IMR-90 (cell line): ENCODE measurements at regions not wholly inside any gene's neighbourhood (a gene's known extent, or its start where the extent isn't known, plus 50 kb on each side); places are given as distances from the start of the nearest gene placed in this dataset.
"Not testable (repeated sequence)": the region's sequence is repeated elsewhere in the genome, so short reads cannot be mapped to it uniquely, and the experiment has no call there.

Source experiments
- ATAC-seq: fragments of 200-7000 bp; cut with Tn5 transposase; 2 replicates; pipeline ENCODE4 v1.9.1; 2020; ENCODE audit warnings: low read depth, mild to moderate bottlenecking, moderate library complexity
- BruUV-seq: library from RNA; stranded (reverse); fragments of 400-500 nt; replicated peaks from 2 replicates; lab custom pipeline; 2021; lab: Mats Ljungman, UMichigan
- CTCF ChIA-PET: fragments of 300-600 bp; formaldehyde crosslinking; extraction: SDS; loops from one replicate; lab custom pipeline; 2021; ENCODE audit warnings: antibody characterized with exemption; lab: Yijun Ruan, JAX
- POLR2A ChIA-PET: fragments of 300-600 bp; sonication (Branson Sonifier 250); formaldehyde crosslinking; loops from one replicate; lab custom pipeline; 2022; ENCODE audit warnings: antibody characterized with exemption; ENCODE audit not compliant: unreplicated experiment; lab: Charles Lee
- DNase-seq: peaks from one replicate; pipeline ENCODE4 v3.0.0; 2013
- H2AFZ ChIP-seq: replicated peaks from 2 replicates; pipeline ENCODE3; 2013; ENCODE audit warnings: low read length, mild to moderate bottlenecking; ENCODE audit not compliant: poor library complexity
- H2AK5ac ChIP-seq: 2 replicates; pipeline ENCODE4 v1.6.1; 2013; ENCODE audit warnings: low read depth, low read length, inconsistent platforms
- H2AK9ac ChIP-seq: replicated peaks from 2 replicates; pipeline ENCODE3; 2013; ENCODE audit warnings: mild to moderate bottlenecking, low read depth, low read length, moderate library complexity; ENCODE audit not compliant: poor library complexity
- H2BK120ac ChIP-seq: 2 replicates; pipeline ENCODE4 v1.6.1; 2013; ENCODE audit warnings: low read depth, low read length, inconsistent platforms
- H2BK15ac ChIP-seq: 3 replicates; pipeline ENCODE4 v1.6.1; 2013; ENCODE audit warnings: low read depth, low read length, inconsistent platforms
- H2BK20ac ChIP-seq: 2 replicates; pipeline ENCODE4 v1.6.1; 2013; ENCODE audit warnings: low read depth, mild to moderate bottlenecking, inconsistent platforms, low read length, moderate library complexity
- H2BK5ac ChIP-seq: 2 replicates; pipeline ENCODE4 v1.6.1; 2013; ENCODE audit warnings: mild to moderate bottlenecking, low read depth, low read length, inconsistent platforms; ENCODE audit not compliant: poor library complexity, severe bottlenecking
- H3K14ac ChIP-seq: replicated peaks from 2 replicates; pipeline ENCODE4 v1.6.1; 2013; ENCODE audit warnings: low read depth, low read length, inconsistent platforms
- H3K18ac ChIP-seq: 2 replicates; pipeline ENCODE4 v1.6.1; 2013; ENCODE audit warnings: low read depth, low read length, control low read depth
- H3K23ac ChIP-seq: 2 replicates; pipeline ENCODE4 v1.6.1; 2013; ENCODE audit warnings: low read depth, low read length, inconsistent platforms
- H3K27ac ChIP-seq: 2 replicates; pipeline ENCODE4 v1.5.1; 2013; ENCODE audit warnings: mild to moderate bottlenecking, control low read depth, low read length; ENCODE audit not compliant: insufficient read depth
- H3K27me3 ChIP-seq: 2 replicates; pipeline ENCODE4 v1.6.1; 2013; ENCODE audit warnings: low read length; ENCODE audit not compliant: control insufficient read depth, insufficient read depth
- H3K36me3 ChIP-seq: 2 replicates; pipeline ENCODE4 v1.6.1; 2013; ENCODE audit warnings: low read length, mixed read lengths; ENCODE audit not compliant: control insufficient read depth, insufficient read depth
- H3K4ac ChIP-seq: 2 replicates; pipeline ENCODE4 v1.6.1; 2013; ENCODE audit warnings: low read depth, low read length, inconsistent platforms
- H3K4me1 ChIP-seq: 2 replicates; pipeline ENCODE4 v1.6.1; 2013; ENCODE audit warnings: low read length, mixed read lengths; ENCODE audit not compliant: control insufficient read depth, insufficient read depth
- H3K4me2 ChIP-seq: 2 replicates; pipeline ENCODE4 v1.6.1; 2013; ENCODE audit warnings: low read depth, mild to moderate bottlenecking, control low read depth, low read length, moderate library complexity
- H3K4me3 ChIP-seq: 2 replicates; pipeline ENCODE4 v1.5.1; 2013; ENCODE audit warnings: low read depth, mild to moderate bottlenecking, control low read depth, low read length, moderate library complexity; ENCODE audit not compliant: insufficient read depth
- H3K56ac ChIP-seq: 2 replicates; pipeline ENCODE4 v1.6.1; 2013; ENCODE audit warnings: low read length, inconsistent platforms; ENCODE audit not compliant: insufficient read depth; ENCODE audit errors: extremely low read depth
- H3K79me1 ChIP-seq, 2 experiments: 2 replicates each; pipeline ENCODE4 v1.6.1; 2013; ENCODE audit warnings: low read length in 2 of 2, inconsistent platforms in 1 of 2, low read depth in 1 of 2
- H3K9ac ChIP-seq: 2 replicates; pipeline ENCODE4 v1.6.1; 2013; ENCODE audit warnings: low read depth, low read length, control low read depth
- H3K9me1 ChIP-seq: 2 replicates; pipeline ENCODE4 v1.6.1; 2013; ENCODE audit warnings: low read length, inconsistent platforms; ENCODE audit not compliant: insufficient read depth
- H3K9me3 ChIP-seq: 2 replicates; pipeline ENCODE4 v1.6.1; 2013; ENCODE audit warnings: low read length; ENCODE audit not compliant: control insufficient read depth, insufficient read depth
- H4K20me1 ChIP-seq: 2 replicates; pipeline ENCODE4 v1.6.1; 2013; ENCODE audit warnings: low read length, inconsistent platforms; ENCODE audit not compliant: insufficient read depth
- H4K5ac ChIP-seq: 2 replicates; pipeline ENCODE4 v1.6.1; 2013; ENCODE audit warnings: mild to moderate bottlenecking, low read depth, low read length, control low read depth
- H4K8ac ChIP-seq, 2 experiments: 2 replicates each; pipeline ENCODE4 v1.6.1; 2013; ENCODE audit warnings: low read depth in 2 of 2, low read length in 2 of 2, control low read depth in 1 of 2, inconsistent platforms in 1 of 2
- H4K91ac ChIP-seq: 2 replicates; pipeline ENCODE4 v1.6.1; 2013; ENCODE audit warnings: low read depth, low read length, inconsistent platforms; ENCODE audit not compliant: insufficient read depth
- WGBS, 2 experiments: methylation state at CpG; one replicate each; pipeline versions ENCODE4 v1.1.5 to v1.1.7; 2013; ENCODE audit warnings: missing lambda C conversion rate in 2 of 2; ENCODE audit not compliant: insufficient read length in 1 of 2; ENCODE audit errors: extremely low coverage in 2 of 2; 5-methylcytosine and 5-hydroxymethylcytosine counted together
- dilution Hi-C: fragments of 300-500 bp; cut with HindIII; formaldehyde crosslinking; loops from one replicate; pipeline ENCODE4 v1.14.3; 2018; ENCODE audit warnings: low sequenced_read_pairs; ENCODE audit not compliant: unreplicated experiment
- in situ Hi-C: fragments of 300-500 bp; cut with MboI; formaldehyde crosslinking; loops from 3 replicates; pipeline ENCODE4 v1.14.3; 2019; ENCODE audit warnings: low sequenced_read_pairs, inconsistent platforms, mixed read lengths
- intact Hi-C: fragments of 100-400 bp; cut with micrococcal nuclease; formaldehyde crosslinking; loops from 2 replicates; pipeline ENCODE4 v1.10.0; 2022

DNA sequence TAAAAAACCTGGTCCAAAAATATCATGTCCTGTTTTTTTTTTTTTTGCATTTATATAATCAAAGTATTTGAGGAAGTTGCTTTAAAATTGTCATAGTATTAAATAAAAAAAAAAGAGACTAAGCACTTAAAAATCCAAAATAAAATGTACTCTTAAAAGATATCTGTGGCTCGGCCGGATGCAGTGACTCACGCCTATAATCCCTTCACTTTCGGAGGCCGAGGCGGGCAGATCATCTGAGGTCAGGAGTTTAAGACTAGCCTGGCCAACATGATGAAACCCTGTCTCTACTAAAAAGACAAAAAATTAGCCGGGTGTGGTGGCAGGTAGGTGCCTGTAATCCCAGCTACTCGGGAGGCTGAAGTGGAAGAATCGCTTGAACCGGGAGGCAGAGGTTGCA lies 1651.3 kb upstream of the WWC1 start:
- H2AK9ac ChIP-seq, H3K4me1 ChIP-seq, BruUV-seq, H3K4ac ChIP-seq, H3K23ac ChIP-seq, H2BK20ac ChIP-seq, H3K9ac ChIP-seq, H3K4me3 ChIP-seq, in situ Hi-C loops, ATAC-seq, H4K8ac ChIP-seq, DNase-seq, dilution Hi-C loops, H2BK120ac ChIP-seq, H2AK5ac ChIP-seq, H3K27ac ChIP-seq, H3K9me3 ChIP-seq, H4K20me1 ChIP-seq, H4K5ac ChIP-seq, intact Hi-C loops, H4K91ac ChIP-seq, H3K36me3 ChIP-seq, H2BK5ac ChIP-seq, H3K4me2 ChIP-seq, POLR2A ChIA-PET, CTCF ChIA-PET, H3K18ac ChIP-seq, H3K14ac ChIP-seq, H3K79me1 ChIP-seq, H2BK15ac ChIP-seq, H3K27me3 ChIP-seq, H3K9me1 ChIP-seq, H3K56ac ChIP-seq, H2AFZ ChIP-seq: not testable (repeated sequence)
- no CpG with 5 or more reads among the region's 10 CpGs for WGBS, 2 experiments
